ENCODE measurements at regions not wholly inside any gene's neighbourhood (a gene's known extent, or its start where the extent isn't known, plus 50 kb on each side); places are given as distances from the start of the nearest gene placed in this dataset.
"Not testable (repeated sequence)": the region's sequence is repeated elsewhere in the genome, so short reads cannot be mapped to it uniquely, and the experiment has no call there.

- DNase-seq = peak; percentile 57
Observed at GRCh38 chr11:60592601-60593000, 77.4 kb downstream of the MS4A13 start.

GRCh38 chr11:60594998-60595642 lies 79.9 kb downstream of the MS4A13 start:
- peak; percentile 29 for DNase-seq

- no peak for DNase-seq
Observed at GRCh38 chr11:60607483-60607882, 91.9 kb upstream of the MS4A8 start.

- DNase-seq = no peak
Observed at GRCh38 chr11:60609632-60610031, 89.8 kb upstream of the MS4A8 start.

GRCh38 chr11:60610702-60611101 lies 88.7 kb upstream of the MS4A8 start:
- DNase-seq = no peak

GRCh38 chr11:60615497-60615896 lies 83.9 kb upstream of the MS4A8 start:
- DNase-seq = no peak

- DNase-seq = not testable (repeated sequence)
Observed at GRCh38 chr11:60621940-60622339, 77.5 kb upstream of the MS4A8 start.

- DNase-seq = not testable (repeated sequence)
Observed at GRCh38 chr11:60622776-60623175, 76.6 kb upstream of the MS4A8 start.

GRCh38 chr11:60625262-60625661 lies 74.2 kb upstream of the MS4A8 start:
- DNase-seq = no peak

- no peak for DNase-seq
Observed at GRCh38 chr11:60629399-60629798, 70.0 kb upstream of the MS4A8 start.

GRCh38 chr11:60631944-60632343 lies 67.5 kb upstream of the MS4A8 start:
- DNase-seq = no peak

GRCh38 chr11:60633645-60634044 lies 65.8 kb upstream of the MS4A8 start:
- no peak for DNase-seq

GRCh38 chr11:60634126-60634525 lies 65.3 kb upstream of the MS4A8 start:
- DNase-seq = no peak

- DNase-seq = no peak
Observed at GRCh38 chr11:60641940-60642339, 57.5 kb upstream of the MS4A8 start.

GRCh38 chr11:60647087-60647486 lies 52.3 kb upstream of the MS4A8 start:
- no peak for DNase-seq
